Suppressor macrophage treated with lipopolysaccharide for 4 hours (primary cell): ENCODE measurements at regions not wholly inside any gene's neighbourhood (a gene's known extent, or its start where the extent isn't known, plus 50 kb on each side); places are given as distances from the start of the nearest gene placed in this dataset.
A peak's percentile ranks its signal among the peaks of the same experiment; 100 is the strongest.

Source experiments
- DNase-seq: peaks from one replicate; pipeline ENCODE4 v3.0.0-alpha.2; 2020

DNA sequence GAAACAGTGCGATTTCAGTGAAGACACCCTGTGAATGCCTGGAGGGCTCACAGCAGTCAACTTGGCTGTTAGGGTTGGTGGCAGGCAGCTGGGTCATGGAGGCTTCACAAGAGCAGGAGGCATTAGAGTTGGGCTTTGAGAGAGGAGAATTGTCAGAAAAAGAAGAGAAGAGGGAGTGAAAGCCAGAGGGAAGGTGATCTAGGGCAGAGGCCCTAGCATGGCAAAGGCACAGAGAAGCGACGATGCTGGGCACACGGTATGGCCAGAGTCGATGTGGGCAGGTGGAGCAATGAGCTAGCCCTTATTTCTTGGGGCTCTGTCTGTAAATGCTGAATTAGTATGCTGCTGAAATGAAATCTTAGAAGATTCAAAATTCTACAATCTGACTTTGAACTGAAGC, 52.6 kb upstream of the OLFM4 start:
- no peak for DNase-seq

DNA sequence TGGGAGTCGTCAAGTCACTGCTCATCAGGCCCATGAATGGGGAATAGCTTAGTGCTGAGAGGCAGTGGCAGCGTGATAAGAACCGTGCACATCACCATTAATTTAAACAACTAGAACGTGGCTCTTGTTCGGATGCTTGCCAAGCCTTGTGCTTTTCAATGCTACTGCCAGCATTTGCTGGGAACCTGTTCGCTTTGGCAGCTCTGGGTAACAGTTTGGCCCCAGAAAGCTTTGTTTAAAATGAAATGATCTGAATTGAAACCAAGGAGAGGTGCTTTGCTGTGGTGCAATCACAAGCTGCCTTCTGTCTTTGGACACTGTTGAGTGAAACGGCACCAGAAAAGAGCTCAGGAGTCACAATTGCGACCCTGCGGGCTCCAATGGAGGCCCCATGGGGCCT, 53.5 kb upstream of the OLFM4 start:
- no peak for DNase-seq

DNA sequence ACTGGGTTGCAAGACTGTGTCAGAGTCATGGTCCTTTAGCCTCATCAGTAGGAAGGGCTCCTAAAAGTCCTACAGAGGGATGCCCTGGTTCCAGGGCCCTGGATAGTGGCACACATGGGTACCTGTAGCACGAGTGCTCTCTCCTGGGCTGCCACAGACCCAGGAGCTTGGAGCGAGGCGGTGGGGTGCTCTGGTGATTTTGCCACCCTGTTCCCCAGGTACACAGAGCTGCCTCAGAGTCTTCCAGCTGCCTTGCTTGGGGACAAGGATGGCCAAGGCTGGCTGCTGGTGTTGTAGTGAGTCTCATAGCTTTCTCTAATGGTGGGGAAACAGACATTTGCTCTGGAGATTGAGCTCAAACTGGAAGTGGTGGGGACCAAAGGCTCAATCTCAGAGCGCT, 53.9 kb upstream of the OLFM4 start:
- DNase-seq = no peak

DNA sequence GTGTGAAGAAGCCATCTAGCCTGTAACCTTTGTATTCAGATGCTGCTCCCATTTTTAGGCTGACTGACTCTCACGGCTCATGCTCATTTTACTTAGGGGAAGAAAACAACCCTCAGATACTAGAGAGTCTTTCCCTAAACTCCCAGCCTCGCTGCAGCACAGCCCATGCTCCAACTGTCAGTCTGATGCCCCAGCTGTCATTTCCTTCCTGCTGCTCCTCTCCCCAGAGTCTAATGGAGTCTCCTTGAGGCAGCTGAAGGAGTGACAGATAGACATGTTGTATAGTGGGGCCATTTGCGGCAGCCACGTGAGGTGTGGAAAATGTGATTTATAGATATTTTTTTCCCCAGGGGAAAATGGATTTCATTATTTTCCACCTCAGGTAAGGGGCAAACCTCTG, 59.2 kb upstream of the OLFM4 start:
- DNase-seq = no peak

DNA sequence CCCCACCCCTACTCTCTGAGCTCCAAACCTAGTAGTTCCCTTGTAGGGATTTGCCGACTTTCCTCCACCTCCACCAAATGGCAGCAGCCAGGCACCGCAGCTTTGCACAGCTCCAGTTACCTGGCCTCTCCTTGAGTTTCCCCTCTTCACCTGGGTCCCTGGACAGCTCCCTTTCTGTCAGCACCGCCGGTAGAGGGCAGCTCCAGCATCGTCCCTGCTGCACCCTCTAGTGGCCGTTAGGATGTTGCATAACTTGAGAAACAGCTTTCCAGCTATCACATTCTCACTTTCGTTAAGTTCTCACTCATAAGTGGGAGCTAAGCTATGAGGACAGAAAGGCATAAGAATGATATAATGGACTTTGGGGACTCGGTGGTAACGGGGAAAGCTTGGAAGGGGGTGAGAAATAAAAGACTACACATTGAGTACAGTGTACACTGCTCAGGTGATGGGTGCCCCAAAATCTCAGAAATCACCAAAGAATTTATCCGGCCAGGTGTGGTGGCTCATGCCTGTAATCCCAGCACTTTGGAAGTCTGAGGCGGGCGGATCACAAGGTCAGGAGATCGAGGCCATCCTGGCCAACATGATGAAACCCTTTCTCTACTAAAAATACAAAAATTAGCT, 60.4 kb upstream of the OLFM4 start:
- peak; percentile 86 for DNase-seq

DNA sequence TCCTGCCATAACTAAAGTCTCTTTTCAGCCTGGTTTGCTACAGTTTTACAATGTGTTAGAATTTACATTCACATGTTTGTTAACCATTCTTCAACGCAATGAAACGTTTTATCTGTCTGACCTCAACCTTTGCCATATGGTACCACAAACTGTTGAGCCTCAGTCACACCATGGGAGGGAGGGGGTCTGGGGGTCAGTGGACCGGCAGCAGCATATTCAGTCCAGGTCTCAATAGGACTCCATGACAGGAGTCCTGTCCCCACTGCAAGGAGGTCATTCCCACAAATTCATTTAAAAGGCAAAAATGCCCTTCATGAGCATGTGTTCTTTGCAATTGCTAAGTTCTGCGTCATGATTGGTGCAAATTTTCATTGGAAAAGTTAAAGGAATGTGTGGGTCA, 66.6 kb upstream of the OLFM4 start:
- no peak for DNase-seq

DNA sequence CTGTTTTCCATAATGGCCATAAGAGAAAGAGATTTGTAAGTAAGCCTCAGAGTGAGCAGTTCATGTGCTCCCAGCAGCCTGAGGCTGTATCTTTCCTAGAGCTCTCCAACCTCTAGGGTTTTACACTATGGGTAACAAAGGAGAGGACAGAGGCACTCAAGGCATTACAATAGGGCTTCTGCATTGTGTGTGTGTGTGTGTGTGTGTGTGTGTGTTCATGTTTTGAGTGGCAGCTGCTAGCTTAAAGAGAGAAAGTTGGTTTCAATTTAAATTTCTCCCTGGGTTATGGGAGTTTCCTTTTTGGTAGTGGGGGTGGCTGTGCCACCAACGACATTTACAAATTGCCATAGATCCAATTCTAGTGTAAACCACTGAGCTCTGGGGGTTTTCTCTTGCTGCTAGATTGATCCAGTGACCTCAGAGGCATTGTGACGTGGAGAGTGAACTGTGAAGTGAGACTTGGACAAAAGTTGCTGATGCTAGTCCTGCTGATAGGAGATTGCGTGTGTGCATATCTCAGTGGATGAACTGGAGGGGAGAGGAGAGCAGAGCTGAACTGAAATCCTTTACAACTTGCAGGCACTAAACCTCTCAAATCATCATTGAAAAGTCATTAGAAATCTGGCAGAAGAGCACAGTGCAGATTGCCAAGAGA, 67.2 kb upstream of the OLFM4 start:
- no peak for DNase-seq

DNA sequence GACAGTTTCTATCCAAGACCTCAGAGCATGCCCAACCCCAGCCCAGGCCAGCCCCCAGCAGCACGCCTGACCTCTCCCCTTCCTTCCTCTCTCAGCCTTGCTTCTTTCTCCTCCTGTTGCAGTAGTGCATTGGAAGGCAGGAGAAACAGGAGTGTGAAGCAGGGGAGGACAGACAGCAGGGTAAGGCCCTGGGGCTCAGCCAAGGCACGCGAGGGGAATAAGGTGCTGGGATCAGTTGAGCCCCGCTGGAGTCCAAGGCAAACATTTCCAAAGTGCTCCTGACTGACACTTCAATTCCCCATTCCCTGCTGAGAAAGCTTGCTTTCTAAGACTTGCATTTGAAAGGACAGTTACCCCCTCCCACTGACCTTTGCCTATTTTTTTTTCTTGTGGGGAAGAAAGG, 73.1 kb upstream of the OLFM4 start:
- no peak for DNase-seq

DNA sequence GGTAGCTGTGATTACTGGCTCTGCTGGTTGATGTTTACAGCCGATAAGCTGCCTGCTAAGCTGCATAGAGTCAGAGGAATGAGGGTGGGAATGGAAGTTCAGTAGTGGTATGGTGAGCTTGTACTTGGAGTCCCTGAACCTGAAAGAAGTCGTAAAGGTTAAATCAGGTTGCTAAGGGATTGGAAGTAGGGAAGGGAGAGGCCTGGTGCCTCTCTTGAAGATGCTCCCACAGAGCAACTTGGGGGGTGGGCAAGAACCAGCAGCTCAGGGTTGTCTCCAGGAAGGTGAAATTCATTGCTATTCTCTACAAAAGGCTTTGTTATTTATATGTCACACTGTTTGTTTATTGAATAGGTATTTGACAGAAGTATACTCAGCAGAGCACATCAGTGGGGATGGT, 73.8 kb upstream of the OLFM4 start:
- no peak for DNase-seq

DNA sequence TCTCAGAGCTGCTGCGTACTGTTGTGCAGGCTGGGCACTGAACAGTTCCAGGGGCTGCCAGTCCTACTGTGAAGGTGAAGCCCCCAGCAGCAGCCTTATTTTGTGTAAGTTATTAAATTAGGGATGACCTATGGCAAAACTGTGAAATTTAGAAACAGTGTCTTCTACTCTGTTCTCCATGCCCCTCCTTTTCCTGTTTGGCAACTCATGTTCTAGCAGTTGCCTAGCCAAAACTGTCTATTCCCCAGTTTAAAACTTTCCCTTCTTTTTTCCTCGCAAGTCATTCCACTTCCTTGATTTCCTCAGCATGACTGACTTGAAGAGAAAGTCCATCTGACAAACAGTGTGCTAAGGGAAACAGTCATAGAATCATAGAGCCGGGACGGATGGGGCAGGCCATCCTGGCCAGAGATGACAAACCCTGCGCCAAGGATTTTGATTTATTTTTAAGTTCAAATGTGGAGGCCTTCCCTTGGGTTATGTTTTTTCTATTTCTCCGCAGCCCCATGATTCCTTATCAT, 78.1 kb upstream of the OLFM4 start:
- peak; percentile 30 for DNase-seq

DNA sequence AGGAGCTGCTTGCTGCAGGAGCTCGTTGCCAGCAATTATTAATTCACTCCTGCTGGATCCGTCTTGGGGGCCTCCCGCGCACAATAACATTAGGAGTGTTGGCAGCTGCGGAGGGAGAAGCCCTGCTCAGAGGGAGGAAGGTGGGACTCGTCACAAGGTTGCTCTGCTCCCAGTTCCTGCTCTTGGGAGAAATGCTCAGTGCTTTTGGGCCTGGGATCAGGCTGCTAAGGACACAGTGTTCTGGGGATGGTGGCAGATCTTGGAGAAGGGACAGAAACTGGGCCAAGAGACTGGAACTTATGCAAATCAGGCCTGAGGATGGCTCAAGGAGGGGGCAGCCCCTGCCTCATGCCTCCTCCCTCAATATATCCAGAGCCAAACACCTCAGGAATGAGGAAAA, 78.9 kb upstream of the OLFM4 start:
- no peak for DNase-seq

DNA sequence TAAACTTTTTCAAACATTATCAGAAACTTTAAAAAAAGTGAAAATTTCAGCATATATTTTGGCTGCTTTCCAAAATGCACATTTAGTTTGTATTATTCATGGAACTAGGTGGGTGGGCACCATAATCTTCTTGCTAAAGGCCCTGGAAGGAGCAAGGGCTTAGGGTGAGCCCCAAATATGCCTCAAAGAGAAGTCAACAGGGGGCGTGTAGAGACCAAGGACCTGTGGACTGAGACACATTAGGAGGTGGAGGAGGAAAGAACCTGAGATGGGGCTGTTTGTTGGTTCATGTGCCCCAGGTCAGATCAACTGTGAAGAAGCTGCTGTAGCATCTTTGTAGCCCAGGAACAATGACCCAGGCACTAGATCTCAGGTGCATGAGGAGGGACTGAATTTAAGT, 79.6 kb upstream of the OLFM4 start:
- DNase-seq = no peak

DNA sequence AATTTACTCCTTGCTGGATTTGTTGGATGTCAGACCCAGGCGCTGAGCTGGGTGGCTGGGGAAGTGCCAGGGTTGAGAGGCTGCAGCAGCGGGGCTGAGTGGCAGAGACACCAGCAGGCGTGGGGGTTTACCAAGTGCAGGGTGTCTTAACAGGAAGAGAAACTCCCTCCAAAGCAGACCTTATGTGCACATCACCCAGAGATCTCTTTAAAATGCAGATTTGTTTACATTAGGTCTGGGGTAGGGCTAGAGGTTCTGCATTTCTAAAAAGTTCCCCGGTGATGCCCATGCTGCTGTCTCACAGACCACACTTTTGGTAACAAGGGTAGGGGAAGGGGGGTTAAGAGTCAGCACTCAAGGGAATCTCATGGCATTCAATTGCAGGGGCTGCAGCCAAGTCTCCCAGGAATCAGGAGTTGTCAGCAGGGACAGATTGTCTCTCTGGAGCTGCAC, 80.7 kb upstream of the OLFM4 start:
- DNase-seq = peak; percentile 53

DNA sequence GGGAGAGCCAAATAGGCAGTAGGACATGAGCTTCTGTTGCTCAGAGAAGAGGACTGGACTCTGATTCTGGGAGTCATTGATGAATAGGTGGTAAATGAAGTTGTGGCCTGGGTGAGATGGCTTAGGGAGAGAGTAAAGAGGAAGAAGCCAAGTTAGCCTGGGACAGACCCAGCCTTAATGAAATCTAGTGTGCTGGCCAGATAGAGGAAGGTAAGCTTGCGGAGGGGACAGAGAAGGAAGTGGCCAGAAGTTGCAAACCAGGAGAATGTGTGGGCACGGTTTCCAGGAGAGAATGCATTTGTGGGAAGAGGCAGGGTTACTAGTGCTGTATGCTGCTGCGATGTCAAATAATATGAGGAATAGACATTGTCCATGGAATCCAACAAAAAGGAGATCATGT, 83.3 kb upstream of the OLFM4 start:
- no peak for DNase-seq

DNA sequence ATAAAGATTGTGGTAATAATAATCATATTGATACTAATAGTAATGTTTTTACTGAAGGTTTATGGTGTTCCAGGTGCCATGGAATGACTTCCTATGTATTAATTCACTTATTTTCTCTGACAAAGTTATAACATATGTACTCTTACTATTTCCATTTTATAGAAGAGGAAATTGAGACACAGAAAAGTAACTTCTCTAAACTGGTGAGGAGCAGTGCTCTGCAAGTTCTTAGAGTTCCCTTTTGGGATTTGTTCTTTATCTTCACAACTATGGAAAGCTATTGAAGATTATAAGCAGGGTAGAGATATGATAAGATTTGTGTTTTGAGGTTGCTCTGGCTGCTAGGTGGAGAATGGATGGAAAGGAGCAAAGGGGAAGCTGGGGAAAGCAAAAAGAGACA, 83.9 kb upstream of the OLFM4 start:
- no peak for DNase-seq

DNA sequence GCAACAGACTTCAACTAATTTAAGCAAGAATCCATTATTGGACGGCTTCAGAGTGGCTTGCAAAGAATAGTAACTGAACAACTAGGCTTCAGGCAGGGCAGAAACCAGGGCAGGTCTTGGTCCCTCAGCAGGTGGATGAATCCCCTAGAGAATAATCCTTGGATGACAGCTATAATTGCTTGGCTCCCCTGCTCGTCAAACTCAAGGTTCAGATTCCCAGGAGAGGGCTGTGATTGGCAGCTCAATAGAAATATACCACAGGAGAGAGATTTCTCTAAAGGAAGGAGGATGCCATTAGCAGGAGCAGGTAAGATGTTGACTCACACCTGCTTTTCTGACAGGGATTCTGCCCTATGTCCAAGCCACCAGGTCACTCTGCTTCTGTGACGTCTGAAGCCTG, 89.6 kb upstream of the PCDH8 start:
- no peak for DNase-seq

DNA sequence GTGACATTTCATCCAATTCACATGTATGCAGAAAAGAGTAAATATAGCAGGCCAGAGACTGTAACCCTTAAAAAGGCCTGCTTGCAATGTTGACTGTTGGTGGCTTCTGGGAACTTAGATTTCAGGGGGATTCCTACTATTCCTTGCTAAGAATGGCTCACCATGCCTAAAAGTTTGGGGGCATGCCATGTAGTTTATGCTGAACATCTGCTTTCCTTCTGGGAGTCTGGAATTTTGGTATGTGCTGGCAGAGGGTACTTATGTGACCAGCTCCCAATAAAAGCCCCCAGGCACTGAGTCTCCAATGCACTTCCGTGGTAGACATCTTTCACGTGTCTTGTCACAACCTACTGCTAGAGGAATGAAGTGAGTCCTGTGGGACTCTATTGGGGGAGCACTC, 88.4 kb upstream of the PCDH8 start:
- DNase-seq = no peak

DNA sequence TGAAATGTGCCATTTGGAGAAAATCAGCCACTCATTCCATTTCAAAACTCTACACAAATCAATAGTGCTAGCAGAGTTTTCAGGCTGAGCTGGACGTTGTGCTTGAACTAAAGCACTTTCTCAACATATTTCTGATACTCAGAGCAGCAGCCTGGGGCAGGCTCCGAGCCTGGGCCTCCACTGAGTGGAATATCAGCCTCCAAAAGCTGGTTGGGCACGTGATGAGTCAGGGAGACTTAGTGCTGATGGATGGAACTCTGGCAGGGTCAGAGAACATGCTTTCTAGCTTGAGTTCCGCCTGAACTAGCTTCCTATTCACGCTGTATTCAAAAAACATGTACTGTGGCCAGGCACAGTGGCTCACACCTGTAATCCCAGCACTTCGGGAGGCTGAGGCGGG, 85.8 kb upstream of the PCDH8 start:
- no peak for DNase-seq

DNA sequence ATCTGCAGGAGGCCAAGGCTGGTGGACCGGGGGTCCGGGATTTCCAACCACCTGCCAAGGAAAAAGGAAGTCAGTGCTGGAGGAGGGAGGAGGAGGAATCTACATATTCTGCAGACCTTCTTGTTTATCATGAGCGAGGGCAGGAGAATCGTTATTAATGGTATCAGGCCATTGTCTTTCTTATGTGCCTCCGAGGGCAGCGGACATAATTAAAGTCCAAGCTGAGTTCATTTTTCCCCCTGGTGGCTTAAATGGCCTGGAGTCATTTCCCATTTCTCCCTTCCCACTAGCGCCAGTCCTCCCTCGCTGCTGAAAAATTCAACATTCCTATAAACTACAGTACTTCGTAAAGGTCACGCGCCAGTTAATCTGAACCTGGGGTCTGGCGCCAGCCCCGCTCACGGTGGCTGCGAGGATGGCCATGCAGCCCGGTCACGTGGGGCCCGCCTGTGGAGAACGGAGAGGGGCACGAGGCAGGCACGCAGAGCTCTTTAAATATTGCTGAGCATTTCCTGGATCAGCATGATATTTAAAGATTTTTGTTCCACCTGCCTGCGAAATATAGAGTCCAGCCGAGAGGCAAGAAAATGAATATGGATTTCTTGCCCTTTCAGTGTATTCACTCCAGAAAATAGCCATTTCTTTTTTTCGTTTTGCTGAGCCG, 85.2 kb upstream of the PCDH8 start:
- DNase-seq = no peak

DNA sequence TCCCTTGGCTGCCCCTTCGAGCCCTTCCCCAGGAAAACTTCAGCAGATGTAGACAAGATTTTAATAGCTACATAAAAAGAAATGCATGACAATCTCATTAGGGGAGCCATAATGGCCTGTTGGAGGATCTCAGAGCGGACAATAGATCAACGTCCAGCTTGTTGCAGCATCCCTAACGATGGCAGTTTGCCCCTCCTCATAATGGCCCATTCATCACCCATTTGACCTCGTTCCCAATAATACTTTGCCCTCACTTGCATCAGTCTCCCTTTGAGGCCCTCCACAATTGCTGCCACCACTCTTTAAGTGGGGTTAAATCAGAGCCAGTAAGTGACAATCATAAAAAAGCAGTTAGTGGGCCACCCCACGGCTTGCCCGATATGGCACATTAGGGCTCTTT, 84.7 kb upstream of the PCDH8 start:
- DNase-seq = no peak

DNA sequence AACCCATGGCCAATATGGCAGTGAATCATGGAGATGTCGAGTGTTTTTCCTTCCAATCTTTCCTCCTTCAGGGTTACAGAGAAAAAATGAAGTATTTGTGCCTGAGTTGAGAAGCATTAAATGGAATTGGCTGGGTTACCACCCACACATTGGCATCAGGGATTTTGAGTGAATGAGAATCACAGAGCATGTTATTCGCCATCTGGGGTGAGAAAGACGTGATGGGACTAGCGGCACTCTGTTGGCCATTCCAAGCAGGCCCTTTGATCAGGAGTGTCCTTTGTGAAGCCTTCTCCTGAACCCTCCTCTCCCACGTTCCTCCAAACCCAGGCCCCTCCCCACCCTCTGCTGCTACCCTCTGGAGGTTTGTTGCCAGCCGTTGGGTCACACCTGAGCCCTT, 84.2 kb upstream of the PCDH8 start:
- no peak for DNase-seq

DNA sequence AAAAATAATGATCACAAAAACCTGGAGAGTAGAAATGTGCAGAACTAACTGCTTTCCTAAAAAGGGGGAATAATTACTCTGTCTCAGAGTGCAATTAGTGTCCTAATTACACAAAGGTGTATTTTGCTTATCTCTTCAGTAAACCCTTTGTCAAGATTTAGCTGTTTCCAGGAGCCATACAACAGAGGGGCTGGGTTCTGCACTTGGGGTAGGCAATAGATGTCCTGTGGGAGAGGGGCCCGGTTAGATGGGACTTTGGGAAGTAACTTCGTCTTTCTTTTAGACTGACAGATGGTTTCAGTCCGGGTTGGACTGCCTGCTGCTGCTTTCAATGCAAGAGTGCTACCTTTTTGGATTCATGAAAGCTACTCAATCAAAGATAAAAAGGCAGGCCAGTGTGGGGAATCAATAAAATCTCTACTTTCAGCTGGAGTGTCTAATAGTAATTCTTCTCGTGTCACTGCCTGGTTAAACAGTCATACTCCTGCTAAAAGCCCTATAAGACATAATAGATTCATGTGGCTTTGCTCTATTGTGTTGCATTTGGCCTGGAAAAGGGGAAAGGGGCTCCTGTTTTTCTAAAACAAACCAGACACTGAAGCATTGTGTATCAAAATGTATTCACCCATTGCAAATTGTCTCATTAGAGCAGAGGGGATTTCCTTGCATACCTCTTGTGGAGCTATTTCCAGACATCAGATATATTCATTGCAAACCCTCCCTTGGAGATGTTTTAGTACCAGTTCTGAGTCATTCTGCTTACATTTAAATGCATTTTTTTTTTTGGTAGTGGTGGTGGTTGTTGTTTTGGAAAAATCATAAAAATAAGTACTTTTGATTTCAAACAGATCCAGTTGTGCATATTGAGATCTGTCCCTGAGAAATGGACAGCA, 83.3 kb upstream of the PCDH8 start:
- DNase-seq = no peak

DNA sequence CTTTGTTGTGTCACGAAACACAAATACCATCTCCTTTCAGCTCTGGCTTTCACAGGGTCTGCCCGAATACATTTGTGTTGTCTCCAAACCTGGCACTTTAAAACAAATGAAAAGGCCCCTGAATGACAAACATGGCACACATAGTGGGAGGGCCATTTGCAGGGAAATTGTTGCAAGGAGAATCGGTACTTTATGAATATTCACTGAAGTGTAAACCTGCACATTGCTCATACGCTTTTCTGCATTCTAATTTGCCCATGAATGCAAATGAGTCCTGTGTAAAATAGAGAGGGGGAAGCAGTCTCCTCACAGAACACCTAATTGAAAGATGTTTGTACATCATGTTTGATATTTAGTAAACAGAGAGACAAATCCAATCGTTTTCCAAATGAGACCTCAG, 82.7 kb upstream of the PCDH8 start:
- DNase-seq = no peak
